ENCODE measurements at regions not wholly inside any gene's neighbourhood (a gene's known extent, or its start where the extent isn't known, plus 50 kb on each side); places are given as distances from the start of the nearest gene placed in this dataset.

- TF ChIP-seq POLR2A (IDR thresholded peaks at IDR 0.05; ENCODE audit: low read depth, low read length) (no peak), TAF1 (IDR thresholded peaks at IDR 0.05; ENCODE audit: low read depth, low read length) (no peak), POLR2AphosphoS5 (IDR thresholded peaks at IDR 0.05; ENCODE audit: low read depth, low read length) (no peak), SPI1 (IDR thresholded peaks at IDR 0.05; ENCODE audit: low read depth, low read length) (no peak)
These were observed 263.4 kb upstream of the CHD6 start for GRCh38 chr20:41881466-41882046.

Data from GM12891 (cell line).